MM.1S (cell line): ENCODE measurements at regions not wholly inside any gene's neighbourhood (a gene's known extent, or its start where the extent isn't known, plus 50 kb on each side); places are given as distances from the start of the nearest gene placed in this dataset.

ENCODE experiments used
- DNase-seq: peaks from one replicate; pipeline ENCODE4 v3.0.0-alpha.2; 2015
- H2AFZ ChIP-seq: fragments of 300-600 bp; sonication (generic); 2 replicates; pipeline ENCODE4 v1.6.0; 2016; ENCODE audit warnings: antibody characterized with exemption, low read length
- H3F3A ChIP-seq: fragments of 300-600 bp; sonication (generic); 2 replicates; pipeline ENCODE4 v1.6.1; 2016; ENCODE audit warnings: mild to moderate bottlenecking, antibody characterized with exemption, low read length, moderate library complexity, mixed read lengths; ENCODE audit not compliant: insufficient read depth
- H3K27ac ChIP-seq: fragments of 300-600 bp; sonication (generic); 2 replicates; pipeline ENCODE4 v1.5.1; 2016; ENCODE audit warnings: mild to moderate bottlenecking, low read length
- H3K27me3 ChIP-seq: fragments of 300-600 bp; sonication (generic); replicated peaks from 2 replicates; pipeline ENCODE4 v1.6.0; 2016; ENCODE audit warnings: low read length; ENCODE audit not compliant: insufficient read depth
- H3K36me3 ChIP-seq: fragments of 300-600 bp; sonication (generic); replicated peaks from 2 replicates; pipeline ENCODE4 v1.6.1; 2016; ENCODE audit warnings: mild to moderate bottlenecking, low read length, mixed read lengths; ENCODE audit not compliant: insufficient read depth
- H3K4me1 ChIP-seq: fragments of 300-600 bp; sonication (generic); 2 replicates; pipeline ENCODE4 v1.6.1; 2016; ENCODE audit warnings: low read length, mixed read lengths
- H3K4me2 ChIP-seq: fragments of 300-600 bp; sonication (generic); 2 replicates; pipeline ENCODE4 v1.6.0; 2016; ENCODE audit warnings: low read depth, low read length
- H3K4me3 ChIP-seq: fragments of 300-600 bp; sonication (generic); 2 replicates; pipeline ENCODE4 v1.5.1; 2016; ENCODE audit warnings: low read length, mixed read lengths
- H3K79me2 ChIP-seq: fragments of 300-600 bp; sonication (generic); 2 replicates; pipeline ENCODE4 v1.6.1; 2016; ENCODE audit warnings: mixed run types, low read length, mixed read lengths
- H3K9ac ChIP-seq: fragments of 300-600 bp; sonication (generic); 2 replicates; pipeline ENCODE4 v1.6.1; 2016; ENCODE audit warnings: low read length, mixed read lengths
- H3K9me2 ChIP-seq: fragments of 300-600 bp; sonication (generic); replicated peaks from 2 replicates; pipeline ENCODE4 v1.6.1; 2016; ENCODE audit warnings: mild to moderate bottlenecking, low read length, mixed read lengths; ENCODE audit not compliant: insufficient read depth
- H3K9me3 ChIP-seq: fragments of 300-600 bp; sonication (generic); replicated peaks from 2 replicates; pipeline ENCODE4 v1.6.1; 2016; ENCODE audit warnings: mild to moderate bottlenecking, low read length, mixed read lengths; ENCODE audit not compliant: insufficient read depth
- H4K20me1 ChIP-seq: fragments of 300-600 bp; sonication (generic); 2 replicates; pipeline ENCODE4 v1.6.1; 2016; ENCODE audit warnings: mild to moderate bottlenecking, low read length, moderate library complexity, mixed read lengths; ENCODE audit not compliant: insufficient read depth
- EZH2 ChIP-seq: fragments of 300-600 bp; sonication (generic); optimal IDR thresholded peaks from 2 replicates; pipeline ENCODE3; 2017; ENCODE audit warnings: low read depth, mild to moderate bottlenecking, antibody characterized with exemption, low read length, mixed read lengths
- EZH2phosphoT487 ChIP-seq: fragments of 300-600 bp; sonication (generic); IDR thresholded peaks from 2 replicates; pipeline ENCODE4 v1.6.1; 2018; ENCODE audit warnings: antibody characterized with exemption, low read length
- TF ChIP-seq, protein P1 (sequence below): fragments of 300-600 bp; sonication (generic); IDR thresholded peaks from 2 replicates; pipeline ENCODE4 v1.5.1; 2016; ENCODE audit warnings: antibody characterized with exemption, low read length, mixed read lengths

- H2AFZ ChIP-seq: no peak overlapping the region
- H3K4me1 ChIP-seq: peaks cover 20% of the 10 kb centered on the region
- DNase-seq: no peak
- no peaks in the 10 kb centered on the region for H3F3A ChIP-seq
- H3K4me2 ChIP-seq: no peak overlapping the region
- H3K9me2 ChIP-seq: no peaks in the 10 kb centered on the region
- H4K20me1 ChIP-seq: no peaks in the 10 kb centered on the region
- H3K27me3 ChIP-seq: no peaks in the 10 kb centered on the region
- no peaks in the 10 kb centered on the region for H3K9me3 ChIP-seq
- TF ChIP-seq, protein P1, sequence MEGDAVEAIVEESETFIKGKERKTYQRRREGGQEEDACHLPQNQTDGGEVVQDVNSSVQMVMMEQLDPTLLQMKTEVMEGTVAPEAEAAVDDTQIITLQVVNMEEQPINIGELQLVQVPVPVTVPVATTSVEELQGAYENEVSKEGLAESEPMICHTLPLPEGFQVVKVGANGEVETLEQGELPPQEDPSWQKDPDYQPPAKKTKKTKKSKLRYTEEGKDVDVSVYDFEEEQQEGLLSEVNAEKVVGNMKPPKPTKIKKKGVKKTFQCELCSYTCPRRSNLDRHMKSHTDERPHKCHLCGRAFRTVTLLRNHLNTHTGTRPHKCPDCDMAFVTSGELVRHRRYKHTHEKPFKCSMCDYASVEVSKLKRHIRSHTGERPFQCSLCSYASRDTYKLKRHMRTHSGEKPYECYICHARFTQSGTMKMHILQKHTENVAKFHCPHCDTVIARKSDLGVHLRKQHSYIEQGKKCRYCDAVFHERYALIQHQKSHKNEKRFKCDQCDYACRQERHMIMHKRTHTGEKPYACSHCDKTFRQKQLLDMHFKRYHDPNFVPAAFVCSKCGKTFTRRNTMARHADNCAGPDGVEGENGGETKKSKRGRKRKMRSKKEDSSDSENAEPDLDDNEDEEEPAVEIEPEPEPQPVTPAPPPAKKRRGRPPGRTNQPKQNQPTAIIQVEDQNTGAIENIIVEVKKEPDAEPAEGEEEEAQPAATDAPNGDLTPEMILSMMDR: no peak
- TF ChIP-seq EZH2 (no peak), EZH2phosphoT487 (no peak)
- H3K36me3 ChIP-seq: no peaks in the 10 kb centered on the region
- H3K27ac ChIP-seq: no peak overlapping the region
- H3K4me3 ChIP-seq: no peak overlapping the region
- no peak overlapping the region for H3K9ac ChIP-seq
- no peaks in the 10 kb centered on the region for H3K79me2 ChIP-seq
These were observed 163.3 kb upstream of the SLC38A2 start for GRCh38 chr12:46535907-46536306.

GRCh38 chr12:46535376-46535775 lies 162.8 kb upstream of the SLC38A2 start:
- no peak overlapping the region for H3K4me3 ChIP-seq
- no peaks in the 10 kb centered on the region for H3K9me2 ChIP-seq
- no peak overlapping the region for H2AFZ ChIP-seq
- TF ChIP-seq EZH2: no peak
- TF ChIP-seq, protein P1: no peak
- no peaks in the 10 kb centered on the region for H3K27me3 ChIP-seq
- no peak for DNase-seq
- no peaks in the 10 kb centered on the region for H3K9me3 ChIP-seq
- H3K4me1 ChIP-seq: peaks cover 20% of the 10 kb centered on the region
- H3K9ac ChIP-seq: no peak overlapping the region
- H3K79me2 ChIP-seq: no peaks in the 10 kb centered on the region
- H3K4me2 ChIP-seq: no peak overlapping the region
- H3K27ac ChIP-seq: no peak overlapping the region
- no peaks in the 10 kb centered on the region for H3K36me3 ChIP-seq
- no peaks in the 10 kb centered on the region for H4K20me1 ChIP-seq
- H3F3A ChIP-seq: no peaks in the 10 kb centered on the region

DNA sequence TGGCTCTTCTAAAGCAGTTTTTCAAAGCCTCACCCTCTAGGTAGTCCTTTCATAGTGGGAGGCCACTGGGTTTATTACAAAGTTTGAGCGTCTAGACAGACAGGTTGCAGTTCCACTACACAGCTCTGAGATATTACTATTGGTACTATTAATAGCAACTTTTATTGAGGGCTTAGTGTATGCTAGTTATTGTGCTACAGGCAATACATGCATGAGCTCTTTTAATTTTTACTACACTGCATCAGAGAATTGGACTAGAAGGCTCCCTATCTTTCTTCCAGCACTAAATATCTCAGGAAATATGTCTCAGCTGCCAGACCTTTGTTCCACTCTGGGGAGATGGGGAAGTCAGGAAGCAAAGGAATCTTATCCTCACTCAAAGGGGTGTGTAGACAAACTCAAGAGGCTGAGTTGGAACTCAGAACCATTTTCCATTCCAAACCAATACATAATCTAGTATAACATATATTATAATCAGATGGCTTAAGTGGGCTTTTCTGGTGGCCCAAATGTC lies 161.8 kb upstream of the SLC38A2 start:
- no peaks in the 10 kb centered on the region for H3F3A ChIP-seq
- no peak overlapping the region for H3K9ac ChIP-seq
- no peak overlapping the region for H3K27ac ChIP-seq
- H3K79me2 ChIP-seq: no peaks in the 10 kb centered on the region
- H3K36me3 ChIP-seq: no peaks in the 10 kb centered on the region
- H4K20me1 ChIP-seq: no peaks in the 10 kb centered on the region
- no peaks in the 10 kb centered on the region for H3K9me3 ChIP-seq
- TF ChIP-seq EZH2: no peak
- TF ChIP-seq, protein P1: no peak
- no peak for TF ChIP-seq EZH2phosphoT487
- no peaks in the 10 kb centered on the region for H3K9me2 ChIP-seq
- H3K4me1 ChIP-seq: peaks cover 20% of the 10 kb centered on the region
- no peak overlapping the region for H2AFZ ChIP-seq
- no peaks in the 10 kb centered on the region for H3K27me3 ChIP-seq
- no peak overlapping the region for H3K4me3 ChIP-seq
- no peak for DNase-seq
- no peak overlapping the region for H3K4me2 ChIP-seq

DNA sequence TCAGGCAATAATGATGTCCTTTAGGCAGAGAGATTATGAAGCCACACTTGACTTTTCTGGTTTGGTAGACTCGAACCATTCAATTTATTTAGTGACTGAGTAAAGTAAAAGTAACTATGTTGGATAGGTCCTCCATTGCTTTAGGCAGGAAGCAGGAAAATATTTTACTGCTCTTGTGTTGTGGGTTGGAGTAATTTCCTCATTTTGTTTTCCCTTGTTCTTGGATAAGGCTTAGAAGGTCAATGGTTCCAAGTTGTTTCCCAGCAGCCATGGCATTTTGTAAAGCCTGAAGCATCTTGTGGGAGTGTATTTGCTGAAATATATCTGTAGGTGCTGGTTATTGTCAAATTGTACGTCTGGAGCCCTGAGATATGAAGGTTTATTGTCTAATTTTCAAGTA lies 161.2 kb upstream of the SLC38A2 start:
- Histone ChIP-seq H3K9ac (no peak overlapping the region), H3K4me2 (no peak overlapping the region), H4K20me1 (no peaks in the 10 kb centered on the region), H3K27me3 (no peaks in the 10 kb centered on the region), H3F3A (no peaks in the 10 kb centered on the region), H3K9me3 (no peaks in the 10 kb centered on the region), H3K36me3 (no peaks in the 10 kb centered on the region), H3K27ac (no peak overlapping the region), H2AFZ (no peak overlapping the region), H3K79me2 (no peaks in the 10 kb centered on the region), H3K4me1 (peaks cover 20% of the 10 kb centered on the region), H3K9me2 (no peaks in the 10 kb centered on the region), H3K4me3 (no peak overlapping the region)
- TF ChIP-seq, protein P1: no peak
- TF ChIP-seq EZH2 (no peak), EZH2phosphoT487 (no peak)
- no peak for DNase-seq
